DMS114 treated with DMSO at 0.1 percent for 48 hours (cell line): ENCODE measurements at regions not wholly inside any gene's neighbourhood (a gene's known extent, or its start where the extent isn't known, plus 50 kb on each side); places are given as distances from the start of the nearest gene placed in this dataset.

Source experiments
- DNase-seq: peaks from one replicate; lab custom pipeline; 2025; ENCODE audit not compliant: unreplicated experiment; lab: John Stamatoyannopoulos, UW

DNA sequence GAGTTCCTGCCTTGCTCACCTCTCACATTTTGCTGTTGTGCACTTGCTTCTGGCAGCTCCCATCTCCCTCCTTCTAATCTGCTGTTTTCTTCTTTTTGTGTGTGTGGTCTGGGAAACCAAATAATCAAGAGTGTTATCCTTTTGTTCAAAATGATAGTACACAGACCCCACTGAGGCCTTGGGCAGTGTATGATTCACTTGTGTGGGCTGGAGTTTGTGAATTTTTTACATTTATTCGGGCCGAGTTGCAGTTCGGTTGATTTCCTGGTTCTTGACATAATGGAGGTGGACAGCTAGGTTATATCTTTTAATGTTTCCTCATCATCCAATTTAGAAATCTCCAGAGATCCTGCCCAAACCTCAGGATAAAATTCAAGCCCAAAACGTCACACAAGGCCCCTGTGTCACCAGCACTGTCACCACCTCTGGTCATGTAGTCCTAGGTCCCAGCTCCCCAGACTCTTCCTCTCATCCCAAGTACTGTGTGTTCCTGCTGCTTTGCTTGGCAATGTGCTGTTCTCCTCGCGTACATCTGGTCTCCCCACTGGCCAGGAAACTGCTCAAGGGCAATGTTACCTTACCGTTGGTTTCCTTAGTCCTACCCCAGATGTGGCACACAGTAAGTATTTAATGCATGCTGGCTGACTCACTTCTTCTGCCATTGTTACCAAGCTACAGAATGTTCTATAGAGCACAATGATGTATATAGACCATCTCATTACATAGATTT is 55.7 kb upstream of the PHACTR2 start:
- DNase-seq = no peak

DNA sequence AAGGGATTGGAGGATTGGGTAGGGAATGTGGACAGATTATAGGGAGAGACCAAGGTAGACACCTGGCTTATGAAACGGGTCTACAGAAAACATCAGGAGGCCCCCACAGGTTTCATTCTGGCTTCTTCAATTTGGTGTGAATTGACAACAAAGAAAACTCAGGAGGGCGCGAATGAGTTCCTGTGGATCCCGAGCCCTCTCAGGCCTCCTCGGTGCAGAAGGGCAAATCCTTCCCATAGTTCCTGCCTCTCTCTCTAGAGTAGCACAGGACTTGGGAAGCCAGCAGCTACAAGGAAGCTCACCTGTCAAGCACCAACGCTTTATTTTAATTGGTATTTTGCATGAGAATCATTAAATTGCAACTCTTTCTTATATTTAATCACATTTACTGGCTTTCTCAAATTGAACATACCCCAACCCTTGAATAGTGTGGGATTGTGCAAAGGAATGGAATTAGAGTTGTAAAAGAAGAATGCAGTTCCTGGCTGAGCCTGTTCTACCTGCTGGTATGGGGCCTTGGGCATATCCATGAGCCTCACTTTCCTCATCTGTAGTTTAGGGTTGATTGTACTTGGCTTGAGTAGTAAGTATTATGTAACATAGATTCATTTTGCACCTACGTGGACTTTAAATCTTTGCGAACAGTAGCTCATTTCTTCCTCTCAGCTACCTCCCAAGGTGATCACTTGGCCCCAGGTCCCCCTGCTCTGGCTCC is 56.4 kb upstream of the PHACTR2 start:
- DNase-seq = no peak

DNA sequence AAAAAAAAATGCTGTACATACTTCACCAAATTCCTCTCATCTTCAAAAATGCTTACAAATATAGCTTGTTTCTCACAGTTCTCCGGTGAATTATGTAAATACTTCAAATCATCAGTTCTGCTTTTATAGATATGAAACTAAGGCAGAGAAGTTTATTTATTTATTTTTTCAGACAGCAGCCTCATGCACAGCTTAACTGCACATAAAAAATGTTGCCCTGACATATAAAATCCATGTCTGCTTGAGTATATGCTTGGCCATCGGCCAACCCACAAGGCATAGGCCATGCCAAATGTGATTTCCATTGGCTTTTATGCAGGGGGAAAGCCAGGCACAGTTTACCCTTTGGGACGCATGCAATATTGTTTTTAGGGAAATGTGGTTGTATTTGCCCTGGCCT is 57.3 kb upstream of the PHACTR2 start:
- DNase-seq = no peak

DNA sequence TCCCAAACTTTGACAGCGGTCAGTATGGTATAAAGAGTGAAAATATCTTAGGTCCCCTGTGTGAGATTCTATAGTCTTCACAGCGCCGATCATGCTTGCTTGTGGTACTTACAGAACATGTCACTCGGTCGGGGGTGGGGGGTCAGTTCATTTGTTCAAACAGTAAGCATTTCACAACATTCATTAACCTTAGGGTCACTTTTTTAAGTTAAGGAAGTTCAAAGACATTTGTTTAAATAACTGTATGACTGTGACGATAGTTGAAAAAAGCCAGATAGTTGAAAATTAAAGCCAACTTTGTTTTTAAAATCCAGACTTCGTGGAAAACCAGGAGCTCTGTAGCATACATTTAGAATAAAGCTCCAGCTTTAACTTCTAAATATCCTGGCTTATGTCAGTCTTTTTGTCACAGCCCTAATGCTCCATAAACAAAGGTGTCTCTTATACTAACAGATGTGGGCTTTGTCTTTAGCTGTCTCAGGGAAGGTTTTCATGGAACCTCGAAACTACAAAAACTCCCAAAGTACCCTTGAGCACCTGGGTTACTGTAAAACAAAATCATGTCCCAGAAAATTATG is 57.9 kb upstream of the PHACTR2 start:
- no peak for DNase-seq

DNA sequence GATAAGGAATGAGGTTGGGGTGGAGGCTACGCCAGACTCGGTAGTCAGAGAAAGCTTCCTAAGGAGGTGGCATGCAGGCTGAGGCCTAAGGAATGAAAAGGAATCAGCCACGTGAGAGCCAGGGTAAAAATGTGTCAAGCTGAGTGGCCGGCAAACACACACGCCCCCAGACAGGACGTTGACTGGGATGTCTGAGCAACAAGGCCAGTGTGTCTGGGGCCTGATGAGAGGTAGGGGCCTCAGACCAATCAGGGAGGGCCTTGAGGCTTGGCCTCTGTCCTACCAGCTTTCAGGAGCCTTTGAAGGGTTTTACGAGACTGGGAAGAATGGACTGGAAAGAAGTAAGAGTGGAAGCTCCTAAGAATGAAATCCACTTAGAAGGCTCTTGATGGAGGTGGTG is 61.0 kb upstream of the PHACTR2 start:
- DNase-seq = no peak

DNA sequence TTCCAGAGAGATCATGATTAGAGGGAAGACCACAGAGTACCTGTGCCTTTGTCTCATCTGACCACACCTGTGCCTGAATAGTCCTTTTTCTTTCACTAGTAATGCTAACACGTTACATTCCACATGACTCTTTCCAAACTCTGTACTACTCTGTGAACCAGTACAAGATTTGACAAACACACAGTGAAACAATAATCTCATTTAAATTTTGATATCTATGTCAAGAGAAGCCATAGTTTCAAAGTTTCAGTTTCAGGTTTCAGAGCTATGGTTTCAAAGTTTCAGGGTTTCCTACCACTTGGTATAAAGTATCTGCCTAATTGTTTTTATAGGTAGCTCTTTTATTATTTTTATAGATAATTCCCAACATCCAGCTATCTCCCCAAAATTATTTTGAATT is 62.0 kb upstream of the PHACTR2 start:
- no peak for DNase-seq

DNA sequence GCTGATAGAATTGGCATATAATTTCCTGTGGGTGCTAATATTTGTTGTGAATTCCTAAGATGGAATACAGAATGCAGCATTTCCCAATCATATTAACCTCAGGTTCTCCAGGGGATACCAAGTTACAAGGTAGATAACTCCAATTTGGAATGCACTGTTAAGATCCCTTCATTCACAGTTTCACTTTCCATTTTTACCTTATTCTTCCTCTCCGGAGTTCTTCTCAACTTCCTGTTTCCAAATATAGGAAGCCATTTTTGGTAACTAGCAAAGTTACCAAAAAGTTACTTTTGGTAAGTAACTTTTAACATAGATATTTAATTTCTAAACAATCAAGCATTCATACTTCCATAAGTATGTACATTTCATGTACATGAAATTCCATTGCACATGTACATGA is 63.5 kb upstream of the PHACTR2 start:
- DNase-seq = no peak

DNA sequence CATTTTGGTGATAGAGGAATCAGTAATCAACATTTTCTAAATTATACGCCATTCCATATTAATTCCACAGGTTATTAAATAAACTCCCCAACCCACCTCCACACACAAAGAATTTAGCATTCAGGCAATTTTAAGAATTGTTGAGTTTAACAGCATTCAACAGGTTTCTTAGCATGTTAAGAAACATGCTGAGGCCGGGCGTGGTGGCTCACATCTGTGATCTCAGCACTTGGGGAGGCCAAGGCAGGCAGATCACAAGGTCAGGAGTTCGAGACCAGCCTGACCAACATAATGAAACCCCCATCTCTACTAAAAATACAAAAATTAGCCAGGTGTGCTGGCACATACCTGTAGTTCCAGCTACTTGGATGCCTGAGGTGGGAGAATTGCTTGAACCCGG is 64.0 kb upstream of the PHACTR2 start:
- DNase-seq = no peak

DNA sequence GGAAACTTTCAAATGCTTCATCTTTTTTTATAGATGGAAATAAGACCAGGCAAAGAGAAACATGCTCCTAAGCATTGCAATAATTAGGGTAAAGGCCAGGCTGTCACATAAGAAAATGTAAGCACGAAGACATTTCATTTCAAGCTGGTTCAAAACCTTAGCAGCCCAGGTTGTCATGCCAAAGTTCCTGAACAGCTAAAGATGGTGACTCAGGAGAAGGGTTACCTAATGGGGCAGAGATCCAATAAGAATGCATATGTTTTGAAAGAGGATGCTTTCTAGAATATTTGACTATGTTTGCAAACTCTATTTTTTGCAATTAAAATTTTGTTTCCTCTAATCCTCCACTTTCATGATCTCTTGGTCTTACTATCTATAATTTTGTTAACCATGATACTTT is 65.6 kb upstream of the PHACTR2 start:
- no peak for DNase-seq

DNA sequence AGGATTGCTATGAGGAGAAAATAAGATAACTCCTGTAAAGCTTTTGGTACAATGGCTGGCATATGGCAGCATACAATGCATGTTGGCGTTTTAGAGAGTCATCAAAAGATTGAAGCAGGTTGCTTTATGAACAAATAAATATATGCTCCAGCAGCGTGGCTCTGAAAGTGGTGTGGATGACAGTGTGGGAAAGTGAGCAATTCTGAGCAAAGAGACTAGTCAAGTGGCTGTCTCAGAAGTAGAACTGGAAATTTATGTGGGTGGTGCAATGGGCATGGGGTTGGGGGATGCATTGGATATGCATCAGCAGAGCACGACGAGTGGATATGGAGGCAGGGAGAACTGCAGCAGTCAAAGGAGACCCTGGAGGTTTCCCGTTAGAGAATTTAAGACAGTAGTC is 66.2 kb upstream of the PHACTR2 start:
- DNase-seq = no peak

DNA sequence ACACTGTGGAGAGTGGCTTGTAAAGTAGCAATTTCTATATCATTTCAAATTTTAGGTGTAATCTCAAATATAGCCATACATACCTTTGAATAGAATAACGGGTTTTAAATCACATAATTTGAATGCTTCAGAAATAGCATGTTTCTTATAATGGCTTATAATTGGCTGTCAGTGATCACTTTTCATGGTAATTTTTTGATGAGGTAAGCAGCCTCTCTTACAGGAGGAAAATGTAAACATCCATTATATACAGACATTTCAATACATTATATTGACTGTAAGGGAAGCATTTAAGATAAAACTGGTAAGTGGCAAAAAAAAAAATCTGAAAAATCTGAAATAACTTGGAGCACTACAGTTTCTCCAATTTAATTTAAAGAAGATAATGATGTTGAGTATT is 67.8 kb upstream of the PHACTR2 start:
- DNase-seq = no peak

DNA sequence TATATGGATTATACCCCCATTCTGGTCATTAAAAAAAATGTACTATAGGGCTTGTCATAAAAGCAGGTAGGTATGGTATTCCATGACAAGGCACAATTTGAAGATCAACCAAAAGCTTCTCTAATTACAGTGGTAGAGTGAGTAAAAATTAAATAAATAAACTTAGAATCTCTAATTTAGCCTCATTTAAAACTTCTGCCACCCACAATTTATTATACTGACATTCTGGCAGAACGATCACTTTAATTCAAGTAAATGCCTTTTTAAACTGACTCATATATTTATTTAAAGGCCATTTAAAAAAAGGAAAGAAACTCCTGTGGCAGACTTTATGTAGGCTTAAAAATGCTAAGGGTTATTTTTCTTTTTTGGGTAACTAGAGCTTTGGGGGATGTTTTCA is 68.3 kb upstream of the PHACTR2 start:
- no peak for DNase-seq

DNA sequence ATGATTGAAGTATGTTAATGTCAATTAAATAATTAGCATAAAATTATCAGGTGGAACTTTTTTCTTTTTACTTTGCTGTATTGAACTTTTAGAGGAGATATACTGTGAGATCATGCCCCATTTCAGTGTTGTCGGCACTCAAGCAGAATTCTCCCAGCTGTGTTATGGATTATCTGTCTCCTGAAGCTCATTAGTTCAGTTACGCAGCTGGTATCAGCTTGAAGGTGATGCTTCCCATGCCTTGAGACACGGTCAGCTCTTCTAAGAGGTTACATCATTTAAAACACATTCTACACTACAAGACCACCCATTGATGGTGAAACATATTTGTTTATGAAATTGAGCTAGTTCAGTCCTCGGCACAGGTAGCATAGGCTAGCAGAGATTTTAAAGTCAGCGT is 68.9 kb upstream of the PHACTR2 start:
- DNase-seq = no peak

DNA sequence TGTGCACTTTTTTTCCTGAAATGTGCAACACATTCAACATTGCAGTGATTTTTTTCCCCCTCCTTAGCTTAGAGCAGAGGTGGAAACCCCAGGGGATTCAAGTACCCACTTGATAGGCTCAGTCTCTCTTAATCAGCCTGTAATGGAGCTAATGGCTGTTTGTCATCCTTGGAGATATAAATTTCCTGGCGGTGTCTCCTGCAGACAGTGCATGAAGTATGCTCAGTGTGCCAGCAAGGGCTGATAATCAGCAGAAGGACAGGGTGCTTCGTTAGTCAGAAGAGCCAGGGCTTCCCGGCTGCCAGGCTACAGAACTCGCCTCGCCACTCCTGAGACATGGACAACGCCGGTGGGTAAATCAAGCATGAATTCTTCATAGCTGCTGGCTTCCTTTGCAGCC is 69.8 kb upstream of the PHACTR2 start:
- no peak for DNase-seq

DNA sequence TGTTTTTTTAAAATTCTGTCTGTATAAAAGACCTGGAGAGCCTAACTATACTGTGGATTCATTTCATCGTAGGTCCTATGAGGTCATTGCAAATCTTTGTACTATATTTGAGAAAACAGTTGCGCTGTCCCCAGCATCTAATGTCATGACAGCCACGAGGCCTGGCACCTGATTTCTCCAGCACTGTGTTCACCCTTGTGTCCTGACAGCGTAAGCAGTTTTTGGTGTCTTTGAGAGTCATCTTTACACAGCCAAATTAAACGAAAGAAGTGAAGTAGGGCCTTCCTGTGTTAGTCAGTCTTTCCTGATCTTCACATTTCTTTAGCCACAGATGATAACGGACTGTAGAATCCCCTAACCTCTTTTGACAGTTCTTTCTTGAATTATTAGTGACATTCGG is 70.6 kb upstream of the PHACTR2 start:
- DNase-seq = no peak

DNA sequence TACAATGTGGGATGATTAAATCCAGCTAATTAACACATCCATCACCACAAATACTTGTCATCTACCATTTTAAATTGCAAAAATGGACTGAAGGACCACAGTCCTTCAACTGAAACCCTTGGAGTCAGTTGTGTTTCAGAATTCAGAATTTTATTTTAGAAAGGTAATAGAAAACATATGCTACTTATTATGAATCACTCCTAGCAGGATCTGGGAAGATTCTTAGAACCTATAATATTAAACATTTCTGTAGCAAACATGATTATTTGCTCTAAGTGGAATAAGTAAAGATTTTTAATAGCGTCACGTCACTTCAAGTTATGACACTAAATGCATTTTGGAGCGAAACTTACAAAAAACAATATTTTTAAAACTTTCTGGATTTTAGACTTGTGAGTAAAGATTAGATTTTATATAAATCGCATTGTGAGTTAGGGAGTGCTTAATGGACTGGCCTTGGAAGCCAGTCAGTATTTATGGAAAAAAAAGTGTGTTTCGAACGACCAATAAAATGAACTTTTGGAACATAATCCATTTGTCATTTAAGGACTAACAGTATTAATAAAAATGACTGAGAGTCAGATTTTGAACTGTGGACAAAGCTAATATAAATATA is 71.8 kb upstream of the PHACTR2 start:
- DNase-seq = no peak

DNA sequence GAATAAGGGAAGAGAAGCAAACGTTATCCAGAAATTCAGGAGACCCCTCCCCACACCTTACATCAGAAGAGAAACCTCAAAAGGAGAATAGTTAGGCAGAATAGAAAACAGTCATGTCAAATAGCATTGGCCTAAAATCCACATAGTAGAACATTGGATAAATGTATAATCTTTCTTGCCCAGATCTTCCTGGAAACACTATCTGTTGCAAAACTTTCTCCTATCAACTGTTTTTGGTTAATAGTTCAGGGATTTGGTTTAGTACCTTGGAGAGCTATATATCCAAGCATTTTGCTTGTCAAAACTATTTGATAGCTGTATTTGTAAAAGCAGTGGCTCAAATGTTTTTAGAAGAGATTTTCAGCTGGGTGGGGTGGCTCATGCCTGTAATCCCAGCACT is 74.3 kb upstream of the PHACTR2 start:
- no peak for DNase-seq

DNA sequence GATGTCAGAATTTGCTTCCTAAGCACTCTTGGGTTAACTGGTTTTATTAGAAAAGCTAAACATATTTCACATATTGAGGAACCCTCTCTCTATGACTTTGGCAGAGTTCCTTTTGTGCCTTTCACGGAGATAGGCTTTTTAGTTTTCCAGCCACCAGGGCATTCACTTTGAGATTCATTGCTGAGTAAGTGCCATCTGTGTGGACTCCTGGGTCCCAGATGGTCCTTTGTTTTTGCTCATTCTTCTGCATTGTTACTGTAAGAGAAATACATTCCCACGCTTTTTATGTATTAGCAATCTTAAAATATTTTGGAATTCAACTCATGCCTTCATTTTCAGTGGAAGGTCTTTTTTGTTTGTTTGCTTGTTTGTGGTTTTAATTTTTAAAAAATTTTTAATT is 76.3 kb upstream of the PHACTR2 start:
- DNase-seq = no peak

DNA sequence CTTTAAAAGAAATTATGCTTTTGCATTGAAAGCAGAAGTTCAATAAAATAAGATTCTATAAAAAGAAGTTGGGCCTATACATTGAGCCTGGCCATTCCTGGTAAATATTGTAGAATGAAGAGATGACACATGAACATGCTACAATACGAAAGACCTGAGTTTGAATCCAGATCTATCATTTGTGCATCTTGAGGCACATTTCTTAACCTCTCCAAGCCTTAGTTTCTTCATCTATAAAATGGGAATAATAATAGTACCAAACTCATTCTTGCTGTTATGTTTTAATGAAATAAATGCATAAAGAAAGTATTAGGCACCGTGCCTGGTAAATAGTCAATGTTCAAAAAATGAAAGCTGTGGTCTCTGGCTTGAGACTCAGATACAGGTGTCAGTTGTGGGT is 76.9 kb upstream of the PHACTR2 start:
- DNase-seq = no peak

DNA sequence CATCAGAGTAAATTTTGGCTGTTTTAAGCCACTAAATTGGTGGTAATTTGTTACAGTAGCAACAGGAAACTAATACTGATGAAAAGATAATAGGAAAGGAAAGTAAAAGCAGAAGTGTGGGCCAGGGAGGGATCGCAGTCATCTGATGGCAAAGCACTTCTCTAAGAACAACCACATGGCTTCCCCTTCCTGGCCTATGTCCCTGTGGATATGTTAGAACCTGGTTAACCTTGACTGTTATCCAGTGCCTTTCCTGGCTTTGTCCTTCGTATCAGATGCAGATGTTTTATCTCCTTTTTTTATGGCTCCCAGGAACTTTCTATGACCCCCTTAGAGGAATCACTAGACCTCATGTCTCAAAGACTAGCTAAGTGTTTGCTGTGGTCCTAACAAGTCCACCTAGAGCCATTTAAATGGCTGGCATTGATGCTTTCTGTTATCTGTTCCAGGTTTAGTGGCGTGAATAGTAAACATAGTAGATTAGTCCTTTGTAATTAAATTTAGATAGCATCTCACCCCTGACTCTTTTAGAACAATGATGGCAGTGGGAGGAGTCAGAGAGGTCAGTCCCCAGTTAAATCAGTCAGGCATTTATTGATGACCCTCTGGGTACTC is 79.2 kb upstream of the PHACTR2 start:
- no peak for DNase-seq

DNA sequence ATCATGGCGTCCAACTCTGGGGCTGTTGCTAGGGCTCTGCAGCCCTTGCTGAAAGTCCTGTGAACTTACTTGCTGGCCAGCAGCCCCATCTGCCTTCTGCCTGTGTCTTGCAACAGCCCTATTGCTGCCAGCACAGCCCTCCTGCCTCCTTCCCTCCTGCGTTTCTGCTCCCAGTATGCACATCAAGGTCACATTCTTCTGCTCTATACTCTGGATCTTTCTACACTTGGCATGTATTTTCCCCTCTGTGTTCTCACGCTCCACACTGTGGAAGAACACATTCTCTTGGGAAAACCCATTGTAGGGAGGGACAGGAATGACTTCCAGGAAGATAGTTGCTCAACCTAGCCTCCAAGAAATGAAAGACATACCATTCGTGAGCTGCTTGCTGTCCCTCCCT is 80.9 kb upstream of the PHACTR2 start:
- no peak for DNase-seq
